ENCODE measurements at regions not wholly inside any gene's neighbourhood (a gene's known extent, or its start where the extent isn't known, plus 50 kb on each side); places are given as distances from the start of the nearest gene placed in this dataset.

GRCh38 chr1:60937720-60938119 lies 144.6 kb upstream of the NFIA start:
- H3K27ac ChIP-seq, result no peak overlapping the region
- no peak overlapping the region for H3K4me3 ChIP-seq
- TF ChIP-seq CTCF (IDR thresholded peaks at IDR 0.05; ENCODE audit: low read depth, low read length), result no peak
- no peaks in the 10 kb centered on the region for H3K9me3 ChIP-seq (ENCODE audit: low read depth)
- no peaks in the 10 kb centered on the region for H3K27me3 ChIP-seq
- no peaks in the 10 kb centered on the region for H3K36me3 ChIP-seq
- no peak for DNase-seq (ENCODE audit: low read depth in 1 of 2, low spot score in 1 of 2)
- no peaks in the 10 kb centered on the region for H3K4me1 ChIP-seq (ENCODE audit: low read depth)

- Histone ChIP-seq H3K4me3 (no peak overlapping the region), H3K9me3 (ENCODE audit: low read depth) (no peaks in the 10 kb centered on the region), H3K27me3 (no peaks in the 10 kb centered on the region), H3K36me3 (no peaks in the 10 kb centered on the region), H3K27ac (no peak overlapping the region), H3K4me1 (ENCODE audit: low read depth) (no peaks in the 10 kb centered on the region)
- DNase-seq (ENCODE audit: low read depth in 1 of 2, low spot score in 1 of 2), result no peak
- no peak for TF ChIP-seq CTCF (IDR thresholded peaks at IDR 0.05; ENCODE audit: low read depth, low read length)
Observed at GRCh38 chr1:60936591-60937342, 145.6 kb upstream of the NFIA start.

GRCh38 chr1:60936163-60936562 lies 146.2 kb upstream of the NFIA start:
- no peak overlapping the region for H3K27ac ChIP-seq
- H3K36me3 ChIP-seq, result no peaks in the 10 kb centered on the region
- H3K4me3 ChIP-seq, result no peak overlapping the region
- H3K27me3 ChIP-seq, result no peaks in the 10 kb centered on the region
- no peak for TF ChIP-seq CTCF (IDR thresholded peaks at IDR 0.05; ENCODE audit: low read depth, low read length)
- peak in 1 of 2 donors; percentile 32 for DNase-seq (ENCODE audit: low read depth in 1 of 2, low spot score in 1 of 2)
- no peaks in the 10 kb centered on the region for H3K4me1 ChIP-seq (ENCODE audit: low read depth)
- H3K9me3 ChIP-seq (ENCODE audit: low read depth), result no peaks in the 10 kb centered on the region

GRCh38 chr1:60935599-60936110 lies 146.7 kb upstream of the NFIA start:
- DNase-seq (ENCODE audit: low read depth in 1 of 2, low spot score in 1 of 2), result no peak
- Histone ChIP-seq H3K27ac (no peak overlapping the region), H3K4me3 (no peak overlapping the region), H3K36me3 (no peaks in the 10 kb centered on the region), H3K27me3 (no peaks in the 10 kb centered on the region), H3K4me1 (ENCODE audit: low read depth) (no peaks in the 10 kb centered on the region), H3K9me3 (ENCODE audit: low read depth) (no peaks in the 10 kb centered on the region)
- TF ChIP-seq CTCF (IDR thresholded peaks at IDR 0.05; ENCODE audit: low read depth, low read length), result no peak

GRCh38 chr1:60930130-60930529 lies 152.2 kb upstream of the NFIA start:
- H3K27ac ChIP-seq, result no peak overlapping the region
- H3K27me3 ChIP-seq, result no peaks in the 10 kb centered on the region
- H3K4me1 ChIP-seq (ENCODE audit: low read depth), result peaks cover 5% of the 10 kb centered on the region
- no peak for DNase-seq (ENCODE audit: low read depth in 1 of 2, low spot score in 1 of 2)
- no peaks in the 10 kb centered on the region for H3K9me3 ChIP-seq (ENCODE audit: low read depth)
- no peak for TF ChIP-seq CTCF (IDR thresholded peaks at IDR 0.05; ENCODE audit: low read depth, low read length)
- no peaks in the 10 kb centered on the region for H3K36me3 ChIP-seq
- no peak overlapping the region for H3K4me3 ChIP-seq
